DOHH2 (cell line): ENCODE measurements at regions not wholly inside any gene's neighbourhood (a gene's known extent, or its start where the extent isn't known, plus 50 kb on each side); places are given as distances from the start of the nearest gene placed in this dataset.

Experiments used
- H3F3A ChIP-seq: fragments of 200-600 bp; sonication (generic), shearing (Covaris generic); 2 replicates; pipeline ENCODE4 v1.6.0; 2016; ENCODE audit warnings: antibody characterized with exemption, mild to moderate bottlenecking; ENCODE audit not compliant: control insufficient read depth, insufficient read depth
- H3K27ac ChIP-seq: fragments of 200-600 bp; sonication (generic); 2 replicates; pipeline ENCODE4 v1.5.1; 2014; ENCODE audit warnings: low read depth, mild to moderate bottlenecking, low read length, moderate library complexity
- H3K27me3 ChIP-seq: fragments of 200-600 bp; sonication (generic); 2 replicates; pipeline ENCODE4 v1.6.1; 2014; ENCODE audit warnings: mild to moderate bottlenecking, low read length, mixed read lengths; ENCODE audit not compliant: control insufficient read depth
- H3K36me3 ChIP-seq: fragments of 200-600 bp; sonication (generic); 2 replicates; pipeline ENCODE4 v1.6.1; 2014; ENCODE audit warnings: mild to moderate bottlenecking, low read length, moderate library complexity, mixed read lengths; ENCODE audit not compliant: control insufficient read depth
- H3K4me1 ChIP-seq: fragments of 200-600 bp; sonication (generic); 2 replicates; pipeline ENCODE4 v1.6.1; 2014; ENCODE audit warnings: mild to moderate bottlenecking, low read length, mixed read lengths; ENCODE audit not compliant: control insufficient read depth
- H3K4me2 ChIP-seq: fragments of 200-600 bp; sonication (generic); 2 replicates; pipeline ENCODE4 v1.6.0; 2014; ENCODE audit warnings: mild to moderate bottlenecking, low read length, moderate library complexity
- H3K4me3 ChIP-seq: fragments of 200-600 bp; sonication (generic); 2 replicates; pipeline ENCODE4 v1.5.1; 2014; ENCODE audit warnings: mild to moderate bottlenecking, low read length, mixed read lengths
- H3K79me2 ChIP-seq: fragments of 200-600 bp; sonication (generic); 2 replicates; pipeline ENCODE4 v1.6.1; 2014; ENCODE audit warnings: mild to moderate bottlenecking, low read length, mixed read lengths; ENCODE audit not compliant: control insufficient read depth
- H3K9me2 ChIP-seq: fragments of 200-600 bp; sonication (generic); replicated peaks from 2 replicates; pipeline ENCODE4 v1.6.1; 2014; ENCODE audit warnings: mild to moderate bottlenecking, low read length, mixed read lengths; ENCODE audit not compliant: control insufficient read depth
- H3K9me3 ChIP-seq: fragments of 200-600 bp; sonication (generic); 2 replicates; pipeline ENCODE4 v1.6.1; 2014; ENCODE audit warnings: antibody characterized with exemption, low read length, mixed read lengths; ENCODE audit not compliant: control insufficient read depth, insufficient read depth
- H4K20me1 ChIP-seq: fragments of 200-600 bp; sonication (generic); 2 replicates; pipeline ENCODE4 v1.6.0; 2014; ENCODE audit warnings: low read depth, mild to moderate bottlenecking, antibody characterized with exemption, low read length, moderate library complexity; ENCODE audit not compliant: control insufficient read depth, insufficient read depth
- EZH2phosphoT487 ChIP-seq: fragments of 200-600 bp; sonication (generic); IDR thresholded peaks from 2 replicates; pipeline ENCODE4 v1.6.1; 2017; ENCODE audit warnings: borderline replicate concordance, mild to moderate bottlenecking, antibody characterized with exemption, low read length, moderate library complexity, mixed read lengths
- TF ChIP-seq, protein P1 (sequence below): fragments of 200-600 bp; sonication (generic); IDR thresholded peaks from one replicate; pipeline ENCODE4 v1.5.1; 2014; ENCODE audit warnings: antibody characterized with exemption, mild to moderate bottlenecking, low read depth, low read length; ENCODE audit not compliant: poor library complexity, severe bottlenecking

DNA sequence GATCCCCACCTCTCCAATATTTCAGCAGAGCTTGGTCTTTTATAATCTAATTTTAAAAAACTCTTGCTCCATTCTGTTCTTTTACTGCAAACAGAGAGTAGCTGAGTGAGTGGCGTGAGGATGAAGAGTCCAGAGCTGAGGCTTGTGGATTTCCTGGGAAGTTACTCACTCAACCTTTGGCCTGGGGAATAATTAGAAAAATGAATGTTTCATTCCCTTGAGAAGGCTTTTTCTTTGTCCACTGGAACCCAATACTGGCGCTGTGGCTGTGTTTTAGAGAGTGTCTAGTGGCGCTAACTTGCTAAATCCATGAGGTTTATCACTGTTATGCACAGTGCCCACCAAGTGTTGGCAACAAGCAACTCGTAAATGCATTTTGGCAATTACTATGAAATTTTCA, 251.5 kb downstream of the HIVEP2 start:
- TF ChIP-seq, protein P1, sequence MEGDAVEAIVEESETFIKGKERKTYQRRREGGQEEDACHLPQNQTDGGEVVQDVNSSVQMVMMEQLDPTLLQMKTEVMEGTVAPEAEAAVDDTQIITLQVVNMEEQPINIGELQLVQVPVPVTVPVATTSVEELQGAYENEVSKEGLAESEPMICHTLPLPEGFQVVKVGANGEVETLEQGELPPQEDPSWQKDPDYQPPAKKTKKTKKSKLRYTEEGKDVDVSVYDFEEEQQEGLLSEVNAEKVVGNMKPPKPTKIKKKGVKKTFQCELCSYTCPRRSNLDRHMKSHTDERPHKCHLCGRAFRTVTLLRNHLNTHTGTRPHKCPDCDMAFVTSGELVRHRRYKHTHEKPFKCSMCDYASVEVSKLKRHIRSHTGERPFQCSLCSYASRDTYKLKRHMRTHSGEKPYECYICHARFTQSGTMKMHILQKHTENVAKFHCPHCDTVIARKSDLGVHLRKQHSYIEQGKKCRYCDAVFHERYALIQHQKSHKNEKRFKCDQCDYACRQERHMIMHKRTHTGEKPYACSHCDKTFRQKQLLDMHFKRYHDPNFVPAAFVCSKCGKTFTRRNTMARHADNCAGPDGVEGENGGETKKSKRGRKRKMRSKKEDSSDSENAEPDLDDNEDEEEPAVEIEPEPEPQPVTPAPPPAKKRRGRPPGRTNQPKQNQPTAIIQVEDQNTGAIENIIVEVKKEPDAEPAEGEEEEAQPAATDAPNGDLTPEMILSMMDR = no peak
- TF ChIP-seq EZH2phosphoT487 = no peak
- no peaks in the 10 kb centered on the region for H4K20me1 ChIP-seq
- H3K9me2 ChIP-seq = no peaks in the 10 kb centered on the region
- no peaks in the 10 kb centered on the region for H3F3A ChIP-seq
- no peaks in the 10 kb centered on the region for H3K79me2 ChIP-seq
- H3K4me1 ChIP-seq = no peaks in the 10 kb centered on the region
- peaks cover 10% of the 10 kb centered on the region for H3K27me3 ChIP-seq
- no peaks in the 10 kb centered on the region for H3K9me3 ChIP-seq
- no peak overlapping the region for H3K4me3 ChIP-seq
- no peak overlapping the region for H3K27ac ChIP-seq
- H3K4me2 ChIP-seq = no peak overlapping the region
- no peaks in the 10 kb centered on the region for H3K36me3 ChIP-seq

DNA sequence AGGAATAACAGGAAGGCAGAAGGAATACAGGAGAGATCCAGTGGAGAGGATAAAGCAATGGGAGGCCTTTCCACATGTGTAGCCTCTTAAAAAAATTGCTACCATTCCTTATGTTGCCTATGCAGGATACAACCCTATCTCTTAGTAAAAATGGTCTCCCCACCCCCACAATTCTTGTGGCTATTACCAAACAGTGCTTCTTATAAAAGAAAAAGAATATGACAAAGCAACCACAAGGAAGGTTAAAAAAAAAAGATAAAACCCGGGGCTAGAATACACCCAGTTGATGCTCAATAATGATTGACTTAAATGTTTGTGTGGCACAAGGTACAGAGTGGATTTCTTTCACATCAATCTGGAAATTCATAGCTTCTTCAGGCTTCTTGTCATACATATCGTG, 250.9 kb downstream of the HIVEP2 start:
- TF ChIP-seq, protein P1 = no peak
- no peak for TF ChIP-seq EZH2phosphoT487
- H3K27me3 ChIP-seq = peaks cover 10% of the 10 kb centered on the region
- no peaks in the 10 kb centered on the region for H3K9me3 ChIP-seq
- no peaks in the 10 kb centered on the region for H3K36me3 ChIP-seq
- no peaks in the 10 kb centered on the region for H4K20me1 ChIP-seq
- no peak overlapping the region for H3K4me2 ChIP-seq
- no peak overlapping the region for H3K27ac ChIP-seq
- no peaks in the 10 kb centered on the region for H3K79me2 ChIP-seq
- no peaks in the 10 kb centered on the region for H3K9me2 ChIP-seq
- H3K4me1 ChIP-seq = no peaks in the 10 kb centered on the region
- no peaks in the 10 kb centered on the region for H3F3A ChIP-seq
- no peak overlapping the region for H3K4me3 ChIP-seq

DNA sequence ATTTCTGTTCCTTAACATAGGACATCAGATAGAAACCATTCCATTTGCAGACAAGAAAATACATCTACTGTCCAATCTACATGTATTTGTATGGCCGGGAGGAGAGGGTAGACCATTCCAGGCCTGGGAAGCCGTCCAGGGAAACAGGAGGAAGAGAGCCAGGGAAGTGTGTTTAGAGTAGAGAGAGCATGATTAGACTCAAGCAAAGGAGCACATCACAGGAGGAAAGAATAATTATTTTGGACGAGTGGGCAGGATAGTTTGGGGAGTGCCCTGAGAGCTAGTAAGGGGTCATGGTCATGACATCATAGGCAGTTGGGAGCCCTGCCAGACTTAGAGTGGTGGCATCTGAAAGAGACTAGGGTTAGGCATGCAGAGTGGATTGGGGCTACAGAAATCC, 250.0 kb downstream of the HIVEP2 start:
- no peak overlapping the region for H3K4me2 ChIP-seq
- H3K27me3 ChIP-seq = peaks cover 10% of the 10 kb centered on the region
- TF ChIP-seq, protein P1 = no peak
- no peak for TF ChIP-seq EZH2phosphoT487

More for the DNA sequence above, 250.0 kb downstream of the HIVEP2 start:
- Histone ChIP-seq H4K20me1 (no peaks in the 10 kb centered on the region), H3K9me2 (no peaks in the 10 kb centered on the region), H3K79me2 (no peaks in the 10 kb centered on the region), H3K9me3 (no peaks in the 10 kb centered on the region), H3K4me1 (peaks cover 4% of the 10 kb centered on the region), H3K4me3 (no peak overlapping the region), H3K36me3 (no peaks in the 10 kb centered on the region), H3K27ac (no peak overlapping the region), H3F3A (no peaks in the 10 kb centered on the region)
